ENCODE measurements at regions not wholly inside any gene's neighbourhood (a gene's known extent, or its start where the extent isn't known, plus 50 kb on each side); places are given as distances from the start of the nearest gene placed in this dataset.

DNA sequence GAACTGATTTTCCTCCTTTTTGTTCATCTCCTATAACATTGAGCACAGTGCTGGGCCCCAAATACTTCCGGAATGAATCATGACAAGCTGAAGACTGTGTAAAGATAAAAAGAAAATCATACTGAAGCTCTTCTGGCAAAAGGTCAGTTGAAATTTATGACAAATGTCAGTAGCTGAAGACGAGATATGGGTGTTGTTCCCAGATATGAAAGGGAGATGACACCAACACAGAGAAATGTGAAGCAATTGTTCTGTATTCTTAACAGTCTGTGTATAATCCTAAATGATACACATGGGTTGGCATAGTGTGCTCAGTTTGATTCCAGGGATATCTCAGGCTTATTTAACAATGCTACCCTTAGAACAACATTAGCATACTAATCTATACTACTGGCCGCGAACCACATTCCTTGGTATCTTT, 170.5 kb upstream of the PITX2 start:
- H3K4me1 ChIP-seq = no peaks in the 10 kb centered on the region
- DNase-seq (ENCODE audit: low spot score in 2 of 2) = no peak
- WGBS = 72% methylated on average over 4 of the region's 4 CpGs
- TF ChIP-seq EP300 (IDR thresholded peaks at IDR 0.05) (no peak), POLR2A (IDR thresholded peaks at IDR 0.05) (no peak), POLR2AphosphoS5 (IDR thresholded peaks at IDR 0.05) (no peak)
- TF ChIP-seq, protein P1, sequence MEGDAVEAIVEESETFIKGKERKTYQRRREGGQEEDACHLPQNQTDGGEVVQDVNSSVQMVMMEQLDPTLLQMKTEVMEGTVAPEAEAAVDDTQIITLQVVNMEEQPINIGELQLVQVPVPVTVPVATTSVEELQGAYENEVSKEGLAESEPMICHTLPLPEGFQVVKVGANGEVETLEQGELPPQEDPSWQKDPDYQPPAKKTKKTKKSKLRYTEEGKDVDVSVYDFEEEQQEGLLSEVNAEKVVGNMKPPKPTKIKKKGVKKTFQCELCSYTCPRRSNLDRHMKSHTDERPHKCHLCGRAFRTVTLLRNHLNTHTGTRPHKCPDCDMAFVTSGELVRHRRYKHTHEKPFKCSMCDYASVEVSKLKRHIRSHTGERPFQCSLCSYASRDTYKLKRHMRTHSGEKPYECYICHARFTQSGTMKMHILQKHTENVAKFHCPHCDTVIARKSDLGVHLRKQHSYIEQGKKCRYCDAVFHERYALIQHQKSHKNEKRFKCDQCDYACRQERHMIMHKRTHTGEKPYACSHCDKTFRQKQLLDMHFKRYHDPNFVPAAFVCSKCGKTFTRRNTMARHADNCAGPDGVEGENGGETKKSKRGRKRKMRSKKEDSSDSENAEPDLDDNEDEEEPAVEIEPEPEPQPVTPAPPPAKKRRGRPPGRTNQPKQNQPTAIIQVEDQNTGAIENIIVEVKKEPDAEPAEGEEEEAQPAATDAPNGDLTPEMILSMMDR (IDR thresholded peaks at IDR 0.05) = no peak
- no peak overlapping the region for H3K27ac ChIP-seq
- H3K4me3 ChIP-seq = no peak overlapping the region
- no peaks in the 10 kb centered on the region for H3K27me3 ChIP-seq
- no peaks in the 10 kb centered on the region for H3K9me3 ChIP-seq
- H3K36me3 ChIP-seq = no peaks in the 10 kb centered on the region

DNA sequence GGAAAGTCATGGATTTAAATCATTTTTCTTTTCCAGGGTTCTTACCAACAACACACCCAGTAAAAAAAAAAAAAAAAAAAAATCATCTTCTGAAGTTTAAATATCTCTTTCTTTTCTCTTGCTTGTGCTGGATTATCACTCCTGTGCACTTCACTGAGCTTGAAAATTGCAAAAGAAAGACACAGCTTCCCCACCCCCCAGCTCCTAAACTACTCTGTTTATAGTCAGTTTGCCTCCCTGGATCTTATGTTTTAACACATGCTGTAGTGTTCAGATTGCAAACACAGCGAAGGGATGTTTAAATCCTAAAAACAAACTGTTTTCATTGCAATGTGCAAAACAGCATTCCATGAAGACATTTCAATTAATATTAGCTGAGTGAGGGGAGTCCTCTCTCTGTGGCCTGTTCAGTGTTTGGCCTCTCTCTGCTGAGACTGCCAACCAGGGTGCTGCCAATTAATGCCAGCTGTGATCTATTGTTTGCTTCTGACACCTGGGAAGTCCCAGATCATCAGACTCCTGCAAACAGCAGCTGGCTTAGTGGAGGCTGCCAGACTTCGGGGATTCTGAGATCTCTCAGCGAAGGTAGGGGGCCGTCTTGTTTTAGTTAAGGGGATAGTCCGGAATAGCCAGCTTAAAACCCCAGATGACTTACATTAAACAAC, 171.1 kb upstream of the PITX2 start:
- Histone ChIP-seq H3K9me3 (no peaks in the 10 kb centered on the region), H3K4me3 (no peak overlapping the region), H3K4me1 (no peaks in the 10 kb centered on the region), H3K27me3 (no peaks in the 10 kb centered on the region), H3K27ac (no peak overlapping the region), H3K36me3 (no peaks in the 10 kb centered on the region)
- TF ChIP-seq, protein P1 (IDR thresholded peaks at IDR 0.05) = no peak
- TF ChIP-seq EP300 (IDR thresholded peaks at IDR 0.05) (no peak), POLR2AphosphoS5 (IDR thresholded peaks at IDR 0.05) (no peak), POLR2A (IDR thresholded peaks at IDR 0.05) (no peak)
- 81% methylated on average over 5 of the region's 5 CpGs for WGBS
- DNase-seq (ENCODE audit: low spot score in 2 of 2) = no peak

DNA sequence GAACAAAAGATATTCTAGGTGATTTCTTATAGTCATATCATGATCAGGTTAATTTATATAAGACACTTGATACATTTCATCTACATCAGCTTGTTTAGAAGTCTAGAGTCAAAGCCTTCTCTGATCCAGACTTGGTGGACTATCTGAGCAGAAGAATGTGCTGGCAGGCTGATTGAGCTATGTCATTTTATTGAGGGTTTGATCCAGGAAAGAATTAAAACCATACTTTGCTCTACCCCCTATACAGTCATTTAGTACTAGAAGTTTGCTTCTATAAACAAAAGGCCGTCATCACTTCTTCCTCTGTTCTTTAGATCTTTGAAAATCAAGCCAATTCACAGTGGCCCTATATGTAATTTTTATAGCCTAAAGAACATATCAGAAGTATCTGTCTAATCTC, 173.1 kb upstream of the PITX2 start:
- no peak for TF ChIP-seq POLR2AphosphoS5 (IDR thresholded peaks at IDR 0.05)
- TF ChIP-seq POLR2A (IDR thresholded peaks at IDR 0.05) = no peak
- TF ChIP-seq EP300 (IDR thresholded peaks at IDR 0.05) = no peak
- TF ChIP-seq, protein P1 (IDR thresholded peaks at IDR 0.05) = no peak
- no peaks in the 10 kb centered on the region for H3K4me1 ChIP-seq
- H3K9me3 ChIP-seq = no peaks in the 10 kb centered on the region
- DNase-seq (ENCODE audit: low spot score in 2 of 2) = no peak
- 66% methylated on average over 1 of the region's 1 CpG for WGBS
- no peak overlapping the region for H3K27ac ChIP-seq
- no peaks in the 10 kb centered on the region for H3K27me3 ChIP-seq
- H3K4me3 ChIP-seq = no peak overlapping the region
- no peaks in the 10 kb centered on the region for H3K36me3 ChIP-seq

DNA sequence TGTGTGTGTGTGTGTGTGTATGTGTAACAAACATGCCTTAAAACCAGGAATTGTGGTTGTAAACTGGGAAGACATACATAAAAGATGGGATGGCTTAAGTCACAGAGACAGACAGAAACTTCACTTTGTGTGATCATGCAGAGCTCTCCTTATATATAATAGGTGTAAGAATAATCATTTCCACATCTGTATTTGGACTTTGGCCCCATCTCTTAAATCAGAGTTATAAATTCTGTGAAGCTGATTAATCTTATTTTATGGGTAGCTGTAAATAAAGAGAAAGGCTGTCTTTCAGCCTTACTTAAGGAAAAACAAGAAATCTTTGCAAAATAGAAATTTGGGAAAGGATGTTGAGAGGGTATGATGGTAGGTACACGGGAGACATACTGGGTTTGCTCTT, 174.6 kb upstream of the PITX2 start:
- no peak overlapping the region for H3K27ac ChIP-seq
- no peaks in the 10 kb centered on the region for H3K4me1 ChIP-seq
- H3K36me3 ChIP-seq = no peaks in the 10 kb centered on the region
- no peak overlapping the region for H3K4me3 ChIP-seq
- 93% methylated on average over 1 of the region's 1 CpG for WGBS
- no peaks in the 10 kb centered on the region for H3K27me3 ChIP-seq
- no peaks in the 10 kb centered on the region for H3K9me3 ChIP-seq
- TF ChIP-seq, protein P1 (IDR thresholded peaks at IDR 0.05) = no peak
- no peak for TF ChIP-seq POLR2AphosphoS5 (IDR thresholded peaks at IDR 0.05)
- no peak for DNase-seq (ENCODE audit: low spot score in 2 of 2)

DNA sequence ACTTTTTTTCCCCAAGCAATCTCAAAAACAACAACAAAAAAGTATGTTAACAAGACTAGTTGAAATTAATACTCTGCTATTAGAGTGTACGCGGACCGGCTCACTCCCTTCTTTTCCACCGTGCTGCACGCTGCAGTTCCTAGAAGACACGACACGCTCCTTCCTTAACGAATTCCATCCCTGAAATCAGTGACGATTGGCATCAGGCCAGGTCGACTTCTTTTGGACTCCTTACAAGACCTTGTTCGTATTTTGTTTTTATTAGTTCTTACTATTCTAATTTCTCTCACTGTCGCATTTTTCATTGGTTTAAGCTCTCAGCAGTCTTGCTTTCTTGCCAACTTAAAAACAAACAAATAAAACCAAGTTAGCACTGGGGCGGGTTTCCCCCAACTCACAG, 175.8 kb upstream of the PITX2 start:
- DNase-seq (ENCODE audit: low spot score in 2 of 2) = peak in 1 of 2 donors; percentile 54
- Histone ChIP-seq H3K27me3 (no peaks in the 10 kb centered on the region), H3K4me3 (no peak overlapping the region), H3K9me3 (no peaks in the 10 kb centered on the region), H3K36me3 (no peaks in the 10 kb centered on the region), H3K27ac (no peak overlapping the region), H3K4me1 (no peaks in the 10 kb centered on the region)
- TF ChIP-seq POLR2AphosphoS5 (IDR thresholded peaks at IDR 0.05) (no peak), POLR2A (IDR thresholded peaks at IDR 0.05) (no peak), EP300 (IDR thresholded peaks at IDR 0.05) (no peak)
- TF ChIP-seq, protein P1 (IDR thresholded peaks at IDR 0.05) = no peak
- WGBS = 53% methylated on average over 13 of the region's 13 CpGs

Data from suprapubic skin (tissue), 4 donors.